NCI-H226 (cell line): ENCODE measurements at regions not wholly inside any gene's neighbourhood (a gene's known extent, or its start where the extent isn't known, plus 50 kb on each side); places are given as distances from the start of the nearest gene placed in this dataset.
"Not testable (repeated sequence)": the region's sequence is repeated elsewhere in the genome, so short reads cannot be mapped to it uniquely, and the experiment has no call there.

Experiments used
- DNase-seq: peaks from one replicate; pipeline ENCODE4 v3.0.0-alpha.2; 2015

DNA sequence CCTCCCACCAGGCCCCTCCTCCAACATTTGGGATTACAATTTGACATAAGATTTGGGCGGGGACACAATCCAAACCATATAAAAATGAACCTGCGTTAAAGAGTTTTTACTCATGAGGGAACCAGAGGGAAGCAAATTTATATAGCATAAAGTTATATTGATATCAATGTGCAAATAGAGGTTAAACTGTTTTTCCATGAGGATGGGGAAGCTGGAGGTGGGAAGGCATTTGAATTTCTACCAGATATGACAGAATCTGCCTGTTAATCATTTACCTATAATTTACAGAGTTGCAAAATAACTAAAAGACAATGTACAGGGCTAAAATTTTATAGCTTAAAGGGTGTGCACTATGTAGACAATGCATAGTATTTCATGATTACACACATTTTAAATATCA lies 322.0 kb upstream of the FKBP1C start:
- DNase-seq = no peak

DNA sequence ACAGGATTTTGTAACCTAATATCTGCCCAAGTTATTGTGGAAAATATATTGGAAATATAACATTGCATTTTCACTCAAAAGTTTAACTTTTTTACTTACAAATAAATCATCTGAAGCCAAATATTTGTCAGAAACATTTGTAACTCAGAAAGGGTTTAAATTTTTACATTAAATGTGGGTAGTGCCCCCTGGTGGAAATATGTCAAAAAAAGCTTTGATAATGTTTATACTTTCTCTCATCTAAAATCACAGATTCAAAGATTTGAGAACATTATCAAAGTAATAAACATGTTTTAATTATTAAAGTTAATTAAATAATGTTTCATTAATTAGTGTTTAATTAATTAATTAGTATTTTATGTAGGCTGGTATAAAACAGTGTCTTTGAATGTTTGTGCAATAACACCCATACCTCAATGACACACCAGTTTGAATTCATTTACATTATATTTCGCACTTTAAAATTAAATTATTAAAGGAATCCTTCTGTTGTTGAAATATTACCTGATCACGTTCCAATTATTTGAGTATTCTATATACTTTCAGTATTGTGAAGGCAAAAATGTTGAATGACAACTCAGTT lies 320.1 kb upstream of the FKBP1C start:
- DNase-seq = no peak

DNA sequence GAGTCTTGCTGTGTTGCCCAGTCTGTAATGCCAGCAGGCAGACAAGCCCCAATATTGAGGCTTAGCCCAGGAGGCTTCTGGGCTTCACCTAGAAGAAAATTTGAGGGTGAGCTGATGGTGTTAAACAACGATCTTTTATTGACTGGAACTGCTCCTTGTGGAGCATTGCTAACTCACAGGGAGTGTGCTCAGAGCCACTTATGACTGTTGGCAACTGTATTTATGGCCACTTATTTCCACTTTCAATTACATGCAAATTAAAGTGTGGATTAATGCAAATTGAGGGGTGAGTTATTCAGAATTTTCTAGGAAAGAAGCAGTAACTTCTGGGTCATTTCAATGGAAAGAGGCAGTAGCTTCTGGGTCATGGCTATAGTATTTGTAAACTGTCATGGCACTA lies 317.2 kb upstream of the FKBP1C start:
- DNase-seq = no peak

DNA sequence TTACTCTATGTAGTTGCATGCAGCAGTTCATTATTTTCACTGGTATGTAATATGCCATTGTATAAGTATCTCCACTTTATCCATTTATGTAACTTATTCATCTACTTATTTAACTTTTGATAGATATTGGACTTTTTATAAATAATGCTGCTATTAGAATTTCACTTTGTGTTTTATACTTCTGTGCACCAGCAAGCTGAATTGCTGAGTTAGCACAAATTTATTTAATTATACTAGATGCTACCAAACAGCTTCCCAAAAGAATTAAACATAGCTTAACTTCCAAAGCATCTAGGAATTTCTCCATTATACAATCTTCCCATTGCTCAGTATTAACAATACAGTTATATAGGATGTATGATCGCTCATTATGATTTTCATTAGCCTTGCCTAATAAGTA lies 308.0 kb upstream of the FKBP1C start:
- no peak for DNase-seq

DNA sequence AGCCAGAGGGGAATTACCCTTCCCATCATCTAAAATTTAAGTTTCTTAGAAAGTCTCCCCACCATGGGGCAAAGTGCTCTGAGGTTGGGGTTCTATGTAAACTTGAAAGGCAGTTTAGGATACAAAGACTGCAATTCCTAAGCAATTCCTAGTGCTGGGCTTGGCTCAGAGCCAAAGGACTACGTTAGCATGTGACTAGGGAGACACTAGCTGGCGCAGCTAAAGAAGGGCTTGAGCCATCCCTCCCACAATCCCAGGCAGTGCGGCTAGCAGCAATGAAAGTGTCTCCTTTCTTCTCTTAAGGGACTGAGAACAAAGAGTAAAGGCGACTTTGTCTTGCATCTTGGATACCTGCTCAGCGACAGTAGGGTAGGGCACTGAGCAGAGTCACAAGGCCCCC lies 306.6 kb upstream of the FKBP1C start:
- DNase-seq = no peak

DNA sequence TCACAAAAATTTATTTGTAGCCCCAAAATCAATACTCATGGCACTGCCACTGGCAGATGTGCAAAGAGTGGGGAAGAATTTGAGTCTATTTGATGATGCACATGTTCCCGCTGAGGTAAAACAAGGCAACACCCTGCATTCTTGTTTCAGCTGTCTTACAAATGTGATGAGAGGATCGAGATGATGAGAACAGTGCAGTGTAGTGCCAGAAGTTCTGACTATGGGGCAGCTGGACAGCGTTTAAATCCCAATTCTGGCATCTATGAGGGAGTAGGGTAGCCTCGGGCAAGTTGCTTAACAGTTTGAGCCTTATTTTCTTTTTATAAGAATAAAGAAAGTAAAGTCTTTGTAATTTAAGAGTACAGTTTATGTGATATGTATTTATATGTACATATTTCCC lies 296.7 kb upstream of the FKBP1C start:
- DNase-seq = no peak

DNA sequence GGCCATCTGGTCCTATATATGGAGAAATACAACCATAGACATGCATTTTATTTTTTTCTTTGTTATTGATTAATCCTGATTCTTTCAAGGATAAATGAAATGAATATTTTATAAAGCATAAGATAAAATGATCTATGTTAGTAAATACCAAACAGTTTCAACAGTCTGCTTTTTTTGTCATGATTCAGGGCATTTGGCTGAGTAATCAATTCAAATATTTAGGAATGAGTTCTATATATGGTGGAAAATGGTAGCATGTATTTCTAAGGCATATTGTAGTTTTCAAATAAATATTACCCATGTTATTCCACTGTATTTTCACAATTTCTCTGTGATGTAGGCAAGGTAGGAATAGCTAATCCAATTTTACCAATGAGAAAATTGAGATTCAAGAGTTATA lies 287.5 kb upstream of the FKBP1C start:
- DNase-seq = no peak

DNA sequence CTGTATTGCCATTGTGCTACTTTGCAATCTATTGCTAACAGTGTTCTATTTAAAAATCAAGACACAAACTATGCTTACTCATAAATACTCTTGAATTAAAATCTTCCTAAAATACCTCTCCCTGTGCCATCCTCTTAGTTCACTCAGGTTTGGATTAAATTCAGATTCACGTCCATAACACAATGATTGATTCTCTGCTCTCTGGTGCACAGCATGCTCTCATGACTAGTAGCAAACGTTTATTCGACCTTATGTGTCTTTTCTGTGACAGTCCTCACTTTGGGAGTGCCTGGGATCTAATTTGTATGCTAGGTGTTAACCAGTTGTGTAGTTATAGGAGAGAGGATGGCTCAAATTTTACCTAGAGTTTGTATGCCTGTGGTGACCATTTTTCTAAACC lies 270.4 kb upstream of the FKBP1C start:
- DNase-seq = no peak

DNA sequence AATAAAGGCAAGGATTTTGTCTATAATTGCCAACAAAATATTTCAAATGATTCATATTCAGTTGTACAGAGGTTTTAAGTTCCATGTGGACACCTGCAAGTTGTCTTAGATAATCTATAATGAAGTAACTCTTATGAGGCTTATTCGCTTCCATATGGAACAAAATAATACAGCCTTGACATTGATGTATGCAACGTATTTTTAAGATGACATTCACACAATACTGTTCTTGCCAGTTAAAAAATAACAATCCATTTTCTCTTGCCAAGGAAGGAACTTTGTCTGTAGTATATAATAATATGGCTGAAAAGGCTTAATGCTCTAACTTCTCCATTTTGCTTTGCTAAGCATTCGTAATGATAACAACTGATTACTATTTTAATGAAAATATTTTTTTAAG lies 269.3 kb upstream of the FKBP1C start:
- DNase-seq = no peak

DNA sequence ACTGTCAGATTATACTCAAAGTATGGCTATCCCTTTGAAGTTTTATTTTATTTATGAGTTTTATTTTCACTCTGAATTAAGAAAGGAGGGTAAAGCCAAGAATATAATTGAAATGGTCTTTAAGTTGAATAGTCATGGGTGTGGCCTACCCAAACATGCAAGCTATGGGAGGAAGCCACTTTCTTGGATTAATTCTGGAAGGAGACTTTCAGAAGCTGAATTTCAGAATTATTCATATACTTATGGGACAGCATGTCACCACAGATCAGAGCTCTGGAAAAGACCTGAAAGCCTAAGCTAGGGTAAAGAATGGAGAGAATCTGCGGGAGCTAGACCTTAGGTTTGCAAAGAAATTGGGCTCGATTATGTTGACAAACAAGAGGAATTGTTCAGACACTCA lies 242.4 kb upstream of the FKBP1C start:
- DNase-seq = no peak

DNA sequence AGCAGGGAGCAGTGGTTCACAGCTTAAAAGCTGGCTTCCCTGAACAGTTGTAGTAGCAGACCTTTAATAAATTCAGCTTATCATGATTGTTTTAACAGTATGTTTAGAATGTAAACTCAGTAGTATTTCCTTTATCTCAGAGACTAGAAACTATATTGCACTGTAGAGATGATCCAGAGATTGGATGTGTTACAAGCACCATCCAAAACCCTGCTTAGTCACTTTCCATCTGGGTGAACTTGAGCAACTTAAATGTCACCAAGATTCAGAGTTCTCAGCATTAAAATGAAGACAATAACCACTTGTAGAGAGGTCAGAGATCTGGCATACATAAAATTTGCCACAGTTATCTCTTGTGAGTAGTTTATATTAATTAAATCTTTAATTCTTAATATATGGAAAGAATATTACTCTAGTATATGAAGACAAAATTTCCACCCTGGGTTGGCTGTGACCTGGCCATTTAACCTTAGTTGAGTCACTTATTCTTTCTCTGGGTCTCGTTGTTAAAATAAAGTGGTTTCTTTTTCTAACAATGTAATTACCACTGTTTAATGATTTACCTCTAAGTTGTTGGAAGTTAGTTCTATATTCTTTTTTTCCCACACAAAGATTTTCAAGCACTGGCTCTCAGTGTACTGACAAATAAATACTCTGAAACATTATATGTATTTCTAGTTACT lies 239.2 kb upstream of the FKBP1C start:
- no peak for DNase-seq

DNA sequence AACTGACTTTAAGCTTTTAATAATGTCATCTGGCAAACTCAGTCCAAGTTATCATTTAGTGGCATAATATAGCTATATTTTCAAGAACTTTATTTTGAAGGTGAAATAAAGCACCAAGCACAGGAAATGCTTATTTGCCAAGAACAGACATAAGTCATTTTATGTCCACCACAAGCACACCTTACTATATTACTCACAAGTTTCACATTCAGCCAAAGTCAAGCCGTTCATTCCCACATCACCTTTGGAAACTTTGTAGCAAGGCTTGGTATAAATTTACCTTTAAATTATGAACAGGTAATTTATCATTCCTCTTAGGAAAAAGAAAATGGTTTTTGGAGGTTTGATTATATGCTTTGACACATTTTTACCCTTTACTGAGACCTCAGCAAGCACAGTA lies 236.8 kb upstream of the FKBP1C start:
- DNase-seq = no peak

DNA sequence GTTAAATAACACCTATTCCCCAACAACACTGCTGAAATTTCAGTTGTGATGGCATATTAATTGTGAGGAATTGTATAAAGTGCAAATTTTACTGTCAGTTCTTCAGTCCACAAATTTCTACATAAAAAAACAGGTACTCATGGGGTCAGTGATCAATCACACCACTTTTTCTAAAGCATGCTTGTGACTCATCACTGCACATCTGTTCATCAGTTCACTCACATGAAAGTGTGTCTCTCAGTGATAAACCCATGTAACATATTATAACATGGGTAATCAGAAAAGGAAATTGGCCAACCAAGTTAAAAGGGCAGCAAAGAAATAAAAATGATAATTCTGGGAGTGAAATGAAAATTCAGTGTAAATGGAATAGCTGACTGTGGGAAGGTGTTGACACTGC lies 234.7 kb upstream of the FKBP1C start:
- DNase-seq = no peak

DNA sequence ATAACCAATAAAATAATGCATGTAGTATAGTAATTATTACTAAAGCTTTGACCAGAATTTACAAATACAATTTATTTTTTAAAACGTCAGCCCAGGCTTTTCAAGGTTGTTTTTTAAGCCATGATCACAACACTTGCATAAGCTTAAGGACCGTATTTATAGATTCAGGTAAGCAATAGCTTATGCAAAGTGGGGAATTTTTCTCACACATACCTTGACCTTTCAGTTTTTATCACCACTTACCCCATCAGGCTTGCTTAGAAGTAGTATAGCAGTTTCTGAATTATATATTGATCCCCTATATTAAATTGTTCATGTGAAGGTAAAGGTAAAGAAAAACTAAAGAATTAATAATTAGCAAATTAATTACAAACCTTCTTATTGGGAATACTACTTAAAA lies 232.3 kb upstream of the FKBP1C start:
- no peak for DNase-seq

DNA sequence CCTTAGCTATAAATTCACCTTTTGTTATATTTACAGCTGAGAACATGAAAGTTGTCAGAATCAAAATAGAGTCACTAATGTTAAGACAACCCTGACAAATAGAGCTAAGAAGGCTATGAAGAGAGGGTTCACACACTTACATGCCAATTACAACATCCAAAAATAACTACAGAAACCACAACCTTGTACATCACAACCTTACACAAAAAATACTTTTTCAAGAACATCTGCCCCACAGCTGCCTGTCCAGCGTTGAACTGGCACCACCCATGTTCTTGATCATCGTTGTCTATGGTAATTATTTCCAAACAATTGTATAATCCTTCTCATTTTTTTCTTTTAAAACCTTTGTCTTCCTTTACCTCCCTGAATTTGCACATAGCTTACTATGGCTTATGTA lies 231.2 kb upstream of the FKBP1C start:
- no peak for DNase-seq

DNA sequence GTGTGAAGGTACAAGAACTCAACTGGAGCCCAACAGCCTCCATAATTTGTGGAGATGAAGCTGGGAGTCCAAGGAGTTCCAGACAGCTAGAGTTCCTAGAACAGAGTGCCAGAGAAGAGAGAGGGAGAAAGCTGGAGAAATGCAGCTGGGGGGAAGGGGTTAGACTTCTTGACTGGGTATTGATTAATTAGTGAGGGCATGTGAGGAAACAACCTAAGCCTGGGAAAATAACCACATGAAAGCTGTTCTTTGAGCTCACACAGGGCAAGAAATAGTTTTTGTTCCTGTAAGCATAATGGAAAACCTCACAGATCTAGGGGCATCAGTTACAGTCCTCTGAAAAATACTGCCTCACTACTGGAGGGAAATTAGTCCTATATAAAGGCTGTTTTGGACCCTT lies 230.5 kb upstream of the FKBP1C start:
- DNase-seq = no peak

DNA sequence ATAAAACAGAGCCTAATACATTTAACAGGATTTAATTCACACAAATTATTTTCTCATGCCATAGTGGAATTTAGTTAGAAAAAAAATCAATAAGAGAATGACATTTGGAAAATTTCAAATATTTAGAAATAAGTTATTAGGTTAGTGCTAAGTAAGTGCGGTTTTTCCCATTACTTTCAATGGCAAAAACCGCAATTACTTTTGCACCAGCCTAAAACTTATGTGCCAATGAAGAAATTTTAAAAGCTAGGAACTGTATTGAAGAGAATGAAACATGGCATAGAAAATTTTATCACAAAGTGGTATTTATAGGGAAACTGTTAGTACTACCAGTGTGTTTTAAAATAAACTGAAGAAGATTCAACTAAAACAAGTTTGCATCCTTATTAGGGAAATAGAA lies 228.3 kb upstream of the FKBP1C start:
- no peak for DNase-seq

DNA sequence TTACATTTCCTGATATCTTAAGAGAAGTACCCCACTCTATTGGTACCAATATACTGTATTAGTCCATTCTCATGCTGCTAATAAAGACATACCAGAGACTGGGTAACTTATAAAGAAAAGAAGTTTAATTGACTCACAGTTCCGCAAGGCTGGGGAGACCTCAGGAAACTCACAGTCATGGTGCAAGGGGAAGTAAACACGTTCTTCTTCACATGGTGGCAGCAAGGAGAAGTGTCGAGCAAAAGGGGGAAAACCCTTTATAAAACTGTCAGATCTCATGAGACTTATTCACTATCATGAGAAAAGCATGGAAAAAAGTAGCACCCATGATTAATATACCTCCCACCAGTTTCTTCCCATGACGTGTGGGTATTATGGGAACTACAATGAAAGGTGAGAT lies 219.6 kb upstream of the FKBP1C start:
- not testable (repeated sequence) for DNase-seq

DNA sequence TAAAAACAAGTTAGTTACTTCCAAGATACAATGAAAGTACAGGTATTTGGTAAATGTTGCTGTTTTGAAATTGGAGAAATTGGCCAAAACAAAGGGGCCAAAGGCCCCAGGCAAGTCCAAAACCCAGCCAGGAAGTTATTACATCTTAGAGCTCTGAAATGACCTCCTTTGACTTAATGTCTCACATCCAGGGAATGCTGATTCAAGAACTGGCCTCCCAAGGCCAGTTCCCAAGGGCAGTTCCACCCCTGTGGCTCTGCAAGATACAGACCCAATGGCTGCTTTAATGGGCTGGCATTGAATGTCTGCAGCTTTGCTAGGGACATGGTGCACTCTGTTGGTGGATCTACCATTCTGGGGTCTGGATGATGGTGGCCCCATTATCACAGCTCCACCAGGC lies 217.3 kb upstream of the FKBP1C start:
- DNase-seq = no peak

DNA sequence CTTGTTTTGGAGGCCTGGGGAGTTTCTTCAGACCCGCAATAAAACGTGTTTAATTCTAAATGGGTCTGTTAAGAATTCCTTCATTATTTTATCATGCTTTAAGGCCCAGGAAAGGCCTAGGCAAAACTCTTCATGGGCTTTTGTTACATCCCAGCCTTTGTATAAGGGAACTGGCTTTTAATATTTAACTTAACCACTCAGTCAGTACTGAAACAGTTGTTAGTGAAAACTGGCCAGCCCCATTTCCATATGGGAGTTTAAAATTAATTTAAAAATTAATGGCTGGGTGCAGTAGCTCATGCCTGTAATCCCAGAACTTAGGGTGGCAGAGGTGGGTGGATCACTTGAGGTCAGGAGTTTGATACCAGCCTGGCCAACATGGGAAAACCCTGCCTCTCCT lies 213.2 kb upstream of the FKBP1C start:
- DNase-seq = no peak

DNA sequence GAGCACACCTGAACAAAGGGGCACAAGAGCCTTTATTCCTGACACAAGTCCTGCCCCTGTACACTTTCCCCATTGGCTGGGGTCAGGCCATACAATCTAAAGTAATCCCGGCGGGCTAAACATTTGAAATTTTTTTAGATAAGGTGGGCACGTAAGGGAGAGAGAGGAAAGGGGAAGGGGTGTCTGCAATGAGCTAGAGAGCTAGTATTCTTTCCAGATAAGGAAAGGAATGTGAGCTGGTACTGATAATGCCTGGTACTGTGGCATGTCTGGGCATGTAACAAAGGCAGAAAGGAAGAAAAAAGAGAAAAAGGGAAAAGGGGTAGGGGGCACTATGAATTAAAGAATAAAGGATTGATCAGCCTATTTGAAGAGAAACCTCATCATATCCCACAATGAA lies 212.0 kb upstream of the FKBP1C start:
- DNase-seq = peak; percentile 66

DNA sequence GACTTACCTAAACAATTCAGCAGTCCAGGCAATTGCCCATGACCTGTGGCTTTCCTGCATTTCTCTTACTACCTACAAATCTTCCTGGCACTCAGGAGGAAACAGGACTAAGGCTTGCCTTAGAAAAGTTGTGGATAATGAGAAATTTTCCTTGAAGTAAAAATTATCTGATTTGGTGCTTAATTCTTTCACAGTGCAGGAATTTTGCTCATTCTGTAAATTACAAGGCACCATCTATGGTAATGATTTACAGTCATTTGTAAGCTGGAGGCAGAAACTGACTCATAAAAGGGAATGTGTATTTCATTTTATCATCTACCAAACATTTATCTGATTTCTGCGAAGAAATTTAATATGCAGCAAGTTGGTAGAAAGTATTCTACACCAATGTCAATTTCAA lies 211.5 kb upstream of the FKBP1C start:
- DNase-seq = peak; percentile 45

DNA sequence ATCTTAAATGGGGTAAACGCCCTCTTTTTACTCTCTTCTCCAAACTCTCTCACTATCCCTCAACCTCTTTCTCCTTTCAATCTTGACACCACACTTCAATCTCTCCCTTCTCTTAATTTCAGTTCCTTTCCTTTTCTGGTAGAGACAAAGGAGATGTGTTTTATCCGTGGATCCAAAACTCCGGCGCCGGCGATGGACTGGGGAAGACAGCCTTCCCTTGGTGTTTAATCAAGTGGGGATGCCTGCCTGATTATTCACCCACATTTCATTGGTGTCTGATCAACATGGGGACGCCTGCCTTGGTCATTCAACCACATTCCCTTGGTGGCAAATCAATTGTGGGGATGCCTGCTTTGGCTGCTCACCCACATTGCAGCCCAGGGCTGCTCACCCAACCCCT lies 205.3 kb upstream of the FKBP1C start:
- DNase-seq = not testable (repeated sequence)

DNA sequence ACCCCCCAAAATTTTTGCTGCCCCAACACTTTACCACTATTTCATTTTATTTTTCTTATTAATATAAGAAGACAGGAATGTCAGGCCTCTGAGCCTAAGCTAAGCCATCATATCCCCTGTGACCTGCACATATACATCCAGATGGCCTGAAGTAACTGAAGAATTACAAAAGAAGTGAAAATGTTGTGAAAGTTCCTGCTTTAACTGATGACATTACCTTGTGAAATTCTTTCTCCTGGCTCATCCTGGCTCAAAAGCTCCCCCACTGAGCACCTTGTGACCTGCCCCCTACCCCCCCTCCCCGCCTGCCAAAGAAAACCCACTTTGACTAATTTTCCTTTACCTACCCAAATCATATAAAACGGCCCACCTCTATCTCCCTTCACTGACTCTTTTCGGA lies 200.3 kb upstream of the FKBP1C start:
- not testable (repeated sequence) for DNase-seq

DNA sequence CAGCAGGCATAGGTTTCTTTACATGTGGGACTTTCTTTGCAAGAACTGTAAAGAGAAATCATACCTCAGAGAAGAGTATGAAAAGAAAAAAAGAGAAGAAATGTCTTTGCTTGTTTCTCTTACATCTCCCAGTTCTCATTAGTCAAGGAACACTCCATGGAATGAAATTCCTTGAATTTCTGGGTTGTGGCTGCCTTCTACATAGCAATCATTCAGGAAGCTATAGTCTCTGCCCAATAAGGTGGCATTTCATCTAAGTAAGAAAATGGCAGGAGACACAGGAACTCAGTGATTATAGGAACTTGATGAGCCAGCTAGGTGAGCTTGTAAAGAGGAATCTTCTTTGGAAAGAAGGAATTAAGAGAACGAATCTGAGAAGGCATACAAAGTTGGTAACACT lies 197.0 kb upstream of the FKBP1C start:
- DNase-seq = peak; percentile 6
